ENCODE measurements at regions not wholly inside any gene's neighbourhood (a gene's known extent, or its start where the extent isn't known, plus 50 kb on each side); places are given as distances from the start of the nearest gene placed in this dataset.

DNA sequence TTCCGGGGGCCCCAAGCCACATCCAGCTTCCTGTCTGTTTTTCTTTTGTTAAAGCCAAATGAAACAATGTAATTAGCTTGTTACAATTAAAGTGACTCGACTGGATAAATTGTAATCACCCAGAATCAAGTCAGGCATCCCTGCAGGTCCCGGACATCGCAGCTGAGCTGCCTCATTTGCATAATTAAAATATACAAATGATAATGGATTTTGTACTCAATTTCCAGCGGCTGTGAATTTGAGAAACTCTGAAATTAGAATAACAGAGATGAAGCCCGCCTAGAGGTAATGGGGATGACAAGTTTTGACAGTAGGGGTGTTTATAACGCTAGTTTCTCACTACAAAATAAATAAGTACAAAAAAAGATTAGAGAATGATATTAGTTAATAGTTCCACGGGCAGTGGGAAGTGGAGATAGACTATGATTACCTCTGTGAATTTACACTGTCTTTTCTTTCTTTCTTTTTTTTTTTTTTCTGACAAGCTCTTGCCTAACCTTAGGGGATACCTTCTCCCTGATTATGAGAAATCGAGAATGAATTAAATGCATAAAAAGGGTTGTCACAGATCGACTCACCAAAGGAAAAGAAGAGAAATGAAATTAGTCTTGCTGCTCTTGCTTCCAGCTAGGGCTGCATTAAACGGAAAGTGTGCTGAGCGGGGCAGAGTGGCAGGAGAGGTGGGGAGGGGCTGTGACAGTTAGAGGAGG is 82.6 kb upstream of the SKOR2 start:
- no peak for DNase-seq

DNA sequence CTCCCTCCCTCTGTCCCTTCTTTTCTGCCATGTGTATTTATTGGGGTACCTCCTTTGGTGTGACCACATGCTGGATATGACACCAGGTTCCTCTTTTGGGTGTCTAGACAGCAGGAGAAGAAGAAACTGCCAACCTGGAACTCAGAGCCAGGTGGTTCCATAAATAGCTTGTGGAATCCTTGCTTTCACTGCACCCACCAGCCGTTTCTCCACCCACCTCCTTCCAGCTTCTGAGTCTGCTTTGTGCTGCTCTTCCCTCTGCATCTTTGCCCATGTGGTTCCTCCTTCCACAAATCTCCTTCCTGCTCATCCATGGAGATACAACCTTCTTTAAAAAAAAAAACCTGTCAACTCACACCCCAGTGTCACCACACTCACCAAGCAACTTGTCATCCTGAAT is 80.2 kb upstream of the SKOR2 start:
- DNase-seq, result no peak

DNA sequence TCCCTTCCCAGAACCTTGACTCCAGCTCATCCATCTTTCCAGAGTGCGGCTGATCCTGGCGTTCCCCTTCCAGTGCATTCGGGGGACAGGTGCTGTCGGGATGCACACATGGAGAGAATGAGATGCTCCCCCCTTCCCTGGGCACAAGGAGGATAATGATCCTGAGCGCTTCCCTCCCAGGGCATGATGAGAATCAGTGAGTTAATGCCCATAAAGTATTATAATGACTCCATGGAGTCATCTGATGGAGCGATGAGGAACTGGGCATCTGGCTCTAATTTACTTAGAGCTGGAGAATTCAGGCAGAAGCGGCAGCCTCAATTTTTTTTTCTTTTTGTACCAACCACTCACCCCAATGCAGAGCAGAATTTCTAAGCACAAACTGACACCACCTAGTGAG is 79.6 kb upstream of the SKOR2 start:
- no peak for DNase-seq

DNA sequence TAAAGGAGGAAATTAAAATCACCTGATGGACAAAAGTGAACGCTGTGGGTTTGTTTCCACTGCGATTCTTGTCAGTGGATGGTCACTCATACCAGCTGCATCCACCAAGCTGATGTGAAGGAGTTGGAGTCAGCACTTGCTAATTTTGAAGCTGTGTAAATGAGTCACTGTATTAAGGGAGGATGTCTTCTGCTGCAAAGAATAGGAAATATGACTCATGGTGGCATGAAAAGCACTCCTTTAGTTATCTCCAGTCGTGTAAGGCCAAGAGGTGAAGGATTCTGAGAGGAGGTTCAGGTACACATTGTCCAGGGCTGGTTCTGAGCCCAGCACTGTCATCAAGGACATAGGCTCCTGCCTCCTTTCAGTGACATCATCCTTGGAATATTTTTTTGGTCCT is 71.7 kb upstream of the SKOR2 start:
- no peak for DNase-seq

DNA sequence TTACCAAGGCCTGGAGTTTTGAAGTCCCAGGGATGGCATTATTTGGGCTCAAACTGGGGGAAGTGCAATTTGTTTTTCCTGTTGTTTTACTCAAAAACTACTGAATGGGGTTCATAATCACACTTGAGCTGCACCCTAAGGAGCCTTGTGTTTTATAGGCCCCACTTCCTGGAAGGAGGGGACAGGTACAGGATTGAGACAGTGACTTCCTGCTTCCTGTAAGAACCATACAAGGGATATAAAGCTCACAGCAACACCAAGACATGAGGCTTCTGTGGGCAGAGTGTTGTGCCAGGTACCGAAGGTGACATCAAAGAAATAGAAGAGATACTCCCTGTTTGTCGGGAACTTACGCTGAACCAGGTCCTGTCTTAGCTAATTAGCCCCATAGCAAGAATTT is 70.4 kb upstream of the SKOR2 start:
- DNase-seq, result no peak

DNA sequence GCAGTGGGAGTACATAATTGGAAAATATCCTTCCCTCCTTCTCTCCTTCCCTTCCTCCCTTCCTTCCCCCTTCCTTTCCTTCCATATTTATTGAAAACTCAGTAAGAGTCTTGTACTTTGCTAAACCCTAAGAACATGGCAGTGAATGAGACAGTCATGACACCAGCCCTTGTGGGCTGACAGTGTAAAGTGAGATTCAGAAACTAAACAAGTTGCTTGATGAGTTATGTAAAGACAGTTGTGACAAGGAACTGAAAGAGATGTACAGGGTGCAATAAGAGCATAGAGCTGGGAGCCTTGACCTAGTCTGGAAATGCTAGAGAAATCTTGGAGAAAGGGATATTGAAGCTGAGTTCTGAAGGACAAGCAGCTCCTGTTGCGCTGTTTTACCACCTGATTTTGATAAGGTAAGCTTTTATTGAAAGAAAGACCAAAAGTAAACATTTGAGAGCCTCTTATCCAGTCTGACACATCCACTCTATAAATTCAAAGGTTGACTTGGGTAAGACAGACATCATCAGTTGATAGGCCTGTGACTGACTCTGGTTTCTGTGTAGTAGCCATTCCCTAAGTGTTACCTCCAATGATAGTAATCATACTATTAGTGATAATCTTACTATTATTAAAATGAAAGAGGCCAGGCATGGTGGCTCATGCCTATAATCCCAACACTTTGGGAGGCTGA is 66.5 kb upstream of the SKOR2 start:
- DNase-seq, result no peak

DNA sequence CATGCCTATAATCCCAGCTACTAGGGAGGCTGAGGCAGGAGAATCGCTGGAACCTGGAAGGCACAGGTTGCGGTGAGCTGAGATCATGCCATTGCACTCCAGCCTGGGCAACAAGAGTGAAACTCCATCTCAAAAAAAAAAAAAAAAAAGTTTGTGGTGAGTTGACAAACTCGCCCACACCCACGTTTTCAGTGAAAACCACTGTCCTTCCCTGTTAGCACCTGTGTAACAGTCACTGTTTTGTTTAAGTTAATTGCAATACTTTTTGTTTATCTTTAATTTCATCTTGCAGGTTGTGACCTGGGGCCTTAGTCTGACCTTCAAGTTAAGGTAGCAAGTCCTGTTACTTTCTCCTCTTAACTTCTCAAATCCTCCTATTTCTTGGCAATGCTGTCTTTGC is 65.5 kb upstream of the SKOR2 start:
- no peak for DNase-seq

DNA sequence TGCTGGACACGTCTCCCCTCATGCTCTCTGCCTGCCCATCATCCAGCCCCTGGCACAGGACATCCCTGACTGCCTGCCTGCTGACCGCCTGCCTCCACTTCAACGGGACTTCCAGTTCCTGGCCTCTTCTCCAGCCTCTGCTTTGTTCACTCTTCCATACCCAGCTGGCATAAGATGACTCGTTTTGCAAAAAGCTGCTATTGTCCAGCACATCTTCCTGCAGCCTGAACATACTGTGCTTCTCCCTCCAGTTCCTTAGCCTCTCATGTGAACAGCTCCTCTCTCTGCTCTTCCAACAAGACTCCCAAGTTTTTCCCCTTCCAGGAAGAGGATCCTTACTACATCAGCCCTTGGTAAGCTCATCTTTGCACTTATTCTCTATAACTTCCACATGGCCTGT is 62.4 kb upstream of the SKOR2 start:
- no peak for DNase-seq

DNA sequence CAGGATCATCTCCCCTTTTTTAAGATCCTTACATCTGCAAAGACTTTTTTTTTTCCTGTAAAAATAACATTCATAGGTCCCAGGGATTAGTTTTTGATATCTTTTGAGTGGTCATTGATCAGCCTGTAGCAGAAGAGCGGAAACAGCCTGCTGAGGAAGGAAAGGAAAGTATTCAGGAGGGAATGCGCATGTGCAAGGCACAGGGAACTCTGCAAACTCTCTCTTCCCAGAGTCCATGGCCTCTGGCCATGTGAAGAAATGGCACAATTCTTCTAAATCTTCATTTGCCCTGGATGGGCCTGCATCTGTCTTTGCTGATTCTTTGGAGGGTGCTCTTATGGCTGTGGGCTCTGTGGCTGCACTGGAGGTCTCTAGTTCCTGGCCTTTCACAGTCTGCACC is 60.1 kb upstream of the SKOR2 start:
- no peak for DNase-seq
